ENCODE measurements at regions not wholly inside any gene's neighbourhood (a gene's known extent, or its start where the extent isn't known, plus 50 kb on each side); places are given as distances from the start of the nearest gene placed in this dataset.

GRCh38 chr13:74715718-74716117 lies 581.5 kb upstream of the KLF12 start:
- Histone ChIP-seq H3K4me2 (no peak overlapping the region), H3K27ac (no peak overlapping the region), H3K4me1 (ENCODE audit: low read depth, poor library complexity, severe bottlenecking) (no peaks in the 10 kb centered on the region), H4K20me1 (ENCODE audit: insufficient read depth) (no peaks in the 10 kb centered on the region), H3K36me3 (ENCODE audit: insufficient read depth) (no peaks in the 10 kb centered on the region), H3K4me3 (IDR thresholded peaks at IDR 0.05; ENCODE audit: insufficient read depth, low read depth, low read length) (no peak overlapping the region), H3K27me3 (ENCODE audit: insufficient read depth, low read depth) (no peaks in the 10 kb centered on the region), H2AFZ (ENCODE audit: low read depth) (no peak overlapping the region), H3K79me2 (ENCODE audit: insufficient read depth, low read depth) (no peaks in the 10 kb centered on the region), H3K9ac (no peak overlapping the region)
- TF ChIP-seq, protein P1, sequence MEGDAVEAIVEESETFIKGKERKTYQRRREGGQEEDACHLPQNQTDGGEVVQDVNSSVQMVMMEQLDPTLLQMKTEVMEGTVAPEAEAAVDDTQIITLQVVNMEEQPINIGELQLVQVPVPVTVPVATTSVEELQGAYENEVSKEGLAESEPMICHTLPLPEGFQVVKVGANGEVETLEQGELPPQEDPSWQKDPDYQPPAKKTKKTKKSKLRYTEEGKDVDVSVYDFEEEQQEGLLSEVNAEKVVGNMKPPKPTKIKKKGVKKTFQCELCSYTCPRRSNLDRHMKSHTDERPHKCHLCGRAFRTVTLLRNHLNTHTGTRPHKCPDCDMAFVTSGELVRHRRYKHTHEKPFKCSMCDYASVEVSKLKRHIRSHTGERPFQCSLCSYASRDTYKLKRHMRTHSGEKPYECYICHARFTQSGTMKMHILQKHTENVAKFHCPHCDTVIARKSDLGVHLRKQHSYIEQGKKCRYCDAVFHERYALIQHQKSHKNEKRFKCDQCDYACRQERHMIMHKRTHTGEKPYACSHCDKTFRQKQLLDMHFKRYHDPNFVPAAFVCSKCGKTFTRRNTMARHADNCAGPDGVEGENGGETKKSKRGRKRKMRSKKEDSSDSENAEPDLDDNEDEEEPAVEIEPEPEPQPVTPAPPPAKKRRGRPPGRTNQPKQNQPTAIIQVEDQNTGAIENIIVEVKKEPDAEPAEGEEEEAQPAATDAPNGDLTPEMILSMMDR (conservative IDR thresholded peaks at IDR 0.05; ENCODE audit: low read depth, low read length), result no peak

GRCh38 chr13:74710006-74710405 lies 575.8 kb upstream of the KLF12 start:
- no peak overlapping the region for H3K4me3 ChIP-seq (IDR thresholded peaks at IDR 0.05; ENCODE audit: insufficient read depth, low read depth, low read length)
- H2AFZ ChIP-seq (ENCODE audit: low read depth), result no peak overlapping the region
- H3K79me2 ChIP-seq (ENCODE audit: insufficient read depth, low read depth), result no peaks in the 10 kb centered on the region
- H3K4me1 ChIP-seq (ENCODE audit: low read depth, poor library complexity, severe bottlenecking), result no peaks in the 10 kb centered on the region
- H4K20me1 ChIP-seq (ENCODE audit: insufficient read depth), result no peaks in the 10 kb centered on the region
- no peak overlapping the region for H3K9ac ChIP-seq
- no peaks in the 10 kb centered on the region for H3K27me3 ChIP-seq (ENCODE audit: insufficient read depth, low read depth)
- TF ChIP-seq, protein P1 (conservative IDR thresholded peaks at IDR 0.05; ENCODE audit: low read depth, low read length), result no peak
- no peak overlapping the region for H3K27ac ChIP-seq
- H3K36me3 ChIP-seq (ENCODE audit: insufficient read depth), result no peaks in the 10 kb centered on the region
- no peak overlapping the region for H3K4me2 ChIP-seq

DNA sequence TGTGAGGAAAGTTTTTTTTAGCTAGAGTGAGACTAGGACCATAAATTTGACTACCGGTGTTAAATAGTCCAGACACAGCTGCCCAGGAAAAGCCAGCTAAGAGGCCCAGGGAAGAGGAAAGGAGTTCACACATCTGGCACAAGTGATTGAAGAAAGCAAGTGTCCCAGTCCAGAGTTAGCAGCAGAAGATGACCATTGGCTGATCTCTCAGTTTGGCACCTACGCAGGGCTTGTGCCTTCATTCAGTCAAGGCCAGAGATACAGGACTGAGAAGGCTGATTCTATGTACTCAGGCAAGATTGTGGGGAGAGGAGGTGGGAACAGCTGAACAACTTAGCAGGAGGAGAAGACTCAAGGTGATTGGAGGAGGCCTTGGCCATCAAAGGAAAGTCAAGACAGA lies 575.0 kb upstream of the KLF12 start:
- H3K4me3 ChIP-seq (IDR thresholded peaks at IDR 0.05; ENCODE audit: insufficient read depth, low read depth, low read length), result no peak overlapping the region
- no peaks in the 10 kb centered on the region for H3K4me1 ChIP-seq (ENCODE audit: low read depth, poor library complexity, severe bottlenecking)
- no peaks in the 10 kb centered on the region for H3K36me3 ChIP-seq (ENCODE audit: insufficient read depth)
- no peaks in the 10 kb centered on the region for H3K27me3 ChIP-seq (ENCODE audit: insufficient read depth, low read depth)
- H3K27ac ChIP-seq, result no peak overlapping the region
- H3K4me2 ChIP-seq, result no peak overlapping the region
- H4K20me1 ChIP-seq (ENCODE audit: insufficient read depth), result no peaks in the 10 kb centered on the region
- H3K79me2 ChIP-seq (ENCODE audit: insufficient read depth, low read depth), result no peaks in the 10 kb centered on the region
- H2AFZ ChIP-seq (ENCODE audit: low read depth), result no peak overlapping the region
- TF ChIP-seq, protein P1 (conservative IDR thresholded peaks at IDR 0.05; ENCODE audit: low read depth, low read length), result no peak
- H3K9ac ChIP-seq, result no peak overlapping the region

GRCh38 chr13:74708629-74709028 lies 574.4 kb upstream of the KLF12 start:
- no peaks in the 10 kb centered on the region for H3K36me3 ChIP-seq (ENCODE audit: insufficient read depth)
- no peak overlapping the region for H3K4me2 ChIP-seq
- H3K27me3 ChIP-seq (ENCODE audit: insufficient read depth, low read depth), result no peaks in the 10 kb centered on the region
- no peaks in the 10 kb centered on the region for H3K79me2 ChIP-seq (ENCODE audit: insufficient read depth, low read depth)
- no peaks in the 10 kb centered on the region for H4K20me1 ChIP-seq (ENCODE audit: insufficient read depth)
- H3K9ac ChIP-seq, result no peak overlapping the region
- no peak overlapping the region for H2AFZ ChIP-seq (ENCODE audit: low read depth)
- TF ChIP-seq, protein P1 (conservative IDR thresholded peaks at IDR 0.05; ENCODE audit: low read depth, low read length), result no peak
- no peak overlapping the region for H3K27ac ChIP-seq
- H3K4me3 ChIP-seq (IDR thresholded peaks at IDR 0.05; ENCODE audit: insufficient read depth, low read depth, low read length), result no peak overlapping the region
- H3K4me1 ChIP-seq (ENCODE audit: low read depth, poor library complexity, severe bottlenecking), result no peaks in the 10 kb centered on the region

Measured in KMS-11 (cell line).